Jurkat, Clone E6-1 (cell line): ENCODE measurements at regions not wholly inside any gene's neighbourhood (a gene's known extent, or its start where the extent isn't known, plus 50 kb on each side); places are given as distances from the start of the nearest gene placed in this dataset.
"Not testable (repeated sequence)": the region's sequence is repeated elsewhere in the genome, so short reads cannot be mapped to it uniquely, and the experiment has no call there.

Experiments used
- DNase-seq: peaks from one replicate; pipeline ENCODE4 v3.0.0-alpha.2; 2011; ENCODE audit warnings: low read depth, low spot score
- H3K4me3 ChIP-seq: 2 replicates; pipeline ENCODE4 v1.5.1; 2011; ENCODE audit warnings: mild to moderate bottlenecking, low read length, control low read depth, moderate library complexity

DNA sequence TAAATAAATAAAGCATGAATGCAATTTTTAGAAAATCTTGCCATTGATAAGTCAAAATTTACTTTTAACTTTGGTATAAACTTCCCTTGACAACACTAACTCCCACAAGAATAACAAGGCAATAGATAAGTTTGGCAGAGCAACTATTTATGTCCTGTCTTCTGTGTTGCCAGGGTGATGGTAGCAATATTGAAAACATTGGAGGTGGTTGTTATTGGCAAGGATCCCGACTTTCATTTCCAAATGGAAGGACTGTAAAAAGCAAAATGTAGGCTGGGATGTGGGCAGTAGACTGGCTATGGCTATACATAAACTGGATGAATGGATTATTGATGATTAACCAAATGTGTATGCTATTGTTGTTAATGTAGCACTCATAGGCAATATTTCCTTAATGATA, 134.9 kb upstream of the CACNA2D1 start:
- no peak for DNase-seq
- H3K4me3 ChIP-seq, result no peak overlapping the region

DNA sequence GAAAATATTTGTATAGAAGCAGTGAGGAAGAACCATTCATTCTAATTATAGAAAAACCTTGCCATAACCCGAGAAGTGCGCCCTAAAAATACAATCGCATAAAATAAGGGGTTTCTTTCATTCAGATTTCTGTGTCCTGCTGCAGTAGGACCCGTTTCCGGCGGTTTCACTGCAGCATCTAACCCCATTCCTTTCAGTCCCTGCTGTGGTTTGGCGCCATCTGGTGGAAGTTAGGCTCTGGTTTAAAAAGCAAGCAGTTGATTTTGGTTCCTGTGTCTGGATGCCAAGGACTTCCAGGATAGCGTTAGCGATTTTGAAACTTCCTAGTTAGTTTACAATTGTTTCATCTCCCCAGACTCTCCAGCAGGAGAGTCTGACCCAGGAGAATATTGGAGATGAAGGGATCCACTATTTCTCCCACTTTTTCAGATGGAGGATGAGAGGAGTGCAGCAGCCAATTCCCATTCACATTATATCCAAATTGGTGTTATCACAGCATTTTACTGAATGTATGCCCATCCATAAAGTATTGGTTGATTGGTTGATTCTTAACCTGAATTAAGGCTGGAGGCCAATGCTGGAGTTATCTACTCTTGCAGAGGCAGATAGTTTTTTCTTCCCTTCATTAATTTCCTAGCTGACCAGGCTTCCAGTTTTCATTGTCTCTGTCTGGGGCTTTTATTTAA, 128.8 kb upstream of the CACNA2D1 start:
- peak; percentile 65 for DNase-seq
- H3K4me3 ChIP-seq, result no peak overlapping the region

DNA sequence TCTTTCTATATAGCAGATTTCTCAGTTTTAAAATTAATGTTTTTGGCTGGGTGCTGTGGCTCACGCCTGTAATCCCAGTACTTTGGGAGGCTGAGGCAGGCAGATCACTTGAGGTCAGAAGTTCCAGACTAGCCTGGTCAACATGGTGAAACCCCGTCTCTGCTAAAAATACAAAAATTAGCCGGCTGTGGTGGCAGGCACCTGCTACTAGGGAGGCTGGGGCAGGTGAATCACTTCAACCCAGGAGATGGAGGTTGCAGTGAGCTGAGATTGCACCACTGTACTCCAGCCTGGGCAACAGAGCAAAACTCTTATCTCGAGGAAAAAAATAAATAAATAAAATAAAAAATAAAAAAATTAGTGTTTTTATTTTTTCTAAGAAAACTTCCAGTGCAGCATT, 127.5 kb upstream of the CACNA2D1 start:
- DNase-seq, H3K4me3 ChIP-seq: not testable (repeated sequence)

DNA sequence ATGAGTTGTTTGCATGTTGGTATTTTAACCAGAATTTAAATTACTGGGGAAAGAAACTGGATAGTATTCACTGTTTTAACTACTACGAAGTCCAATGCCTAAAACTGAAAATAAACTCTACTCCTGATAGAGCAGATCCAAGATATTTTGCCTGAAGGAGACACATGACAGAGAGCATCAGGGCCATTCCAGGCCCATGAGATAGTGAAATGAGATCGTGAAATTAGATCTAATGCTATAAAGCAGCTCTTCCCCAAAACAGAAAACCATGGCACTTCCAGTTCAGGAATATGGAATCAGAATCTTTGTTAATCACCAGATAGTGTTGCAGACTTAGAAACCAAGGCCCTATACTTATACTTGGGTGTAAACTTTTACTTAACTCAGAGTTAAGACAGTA, 124.3 kb upstream of the CACNA2D1 start:
- no peak overlapping the region for H3K4me3 ChIP-seq
- no peak for DNase-seq

DNA sequence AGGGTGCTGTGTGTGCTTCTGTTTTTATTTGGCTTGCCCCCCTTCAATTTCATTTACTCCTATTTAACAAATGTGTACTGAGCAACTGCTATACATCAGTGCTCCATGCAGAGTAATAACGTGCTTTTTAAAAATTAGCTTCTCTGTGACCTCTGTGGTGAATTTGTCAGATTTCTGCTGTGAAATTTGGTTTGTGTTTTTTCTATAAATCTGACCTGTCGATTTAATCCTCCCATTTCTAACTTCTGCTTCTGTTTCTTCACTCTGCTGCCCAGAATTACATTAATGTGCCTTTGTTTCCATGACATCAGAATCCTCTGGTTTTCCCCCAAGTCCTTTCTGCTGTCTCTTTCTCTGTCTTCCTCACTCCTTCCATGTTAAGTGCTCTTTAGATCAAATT, 123.8 kb upstream of the CACNA2D1 start:
- DNase-seq, result no peak
- H3K4me3 ChIP-seq, result no peak overlapping the region

DNA sequence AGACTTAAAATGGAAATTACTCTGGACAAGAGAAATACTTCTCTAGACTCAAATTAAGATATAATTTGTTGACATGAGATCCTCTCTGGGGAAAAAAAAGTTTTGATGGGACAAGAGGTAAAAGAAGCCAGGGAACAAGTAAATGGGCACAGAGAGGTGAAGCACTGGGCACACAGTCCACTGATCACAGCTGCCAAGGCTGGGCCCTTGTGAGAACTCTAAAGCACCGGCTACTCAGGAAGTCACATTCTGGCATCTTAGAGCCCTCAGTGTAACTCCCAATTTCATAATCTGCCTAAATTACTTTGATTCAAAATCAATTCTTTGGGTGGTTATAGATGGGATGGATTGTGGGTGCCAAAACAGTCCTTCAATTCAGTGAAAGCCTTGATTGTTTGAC, 123.2 kb upstream of the CACNA2D1 start:
- no peak overlapping the region for H3K4me3 ChIP-seq
- no peak for DNase-seq

DNA sequence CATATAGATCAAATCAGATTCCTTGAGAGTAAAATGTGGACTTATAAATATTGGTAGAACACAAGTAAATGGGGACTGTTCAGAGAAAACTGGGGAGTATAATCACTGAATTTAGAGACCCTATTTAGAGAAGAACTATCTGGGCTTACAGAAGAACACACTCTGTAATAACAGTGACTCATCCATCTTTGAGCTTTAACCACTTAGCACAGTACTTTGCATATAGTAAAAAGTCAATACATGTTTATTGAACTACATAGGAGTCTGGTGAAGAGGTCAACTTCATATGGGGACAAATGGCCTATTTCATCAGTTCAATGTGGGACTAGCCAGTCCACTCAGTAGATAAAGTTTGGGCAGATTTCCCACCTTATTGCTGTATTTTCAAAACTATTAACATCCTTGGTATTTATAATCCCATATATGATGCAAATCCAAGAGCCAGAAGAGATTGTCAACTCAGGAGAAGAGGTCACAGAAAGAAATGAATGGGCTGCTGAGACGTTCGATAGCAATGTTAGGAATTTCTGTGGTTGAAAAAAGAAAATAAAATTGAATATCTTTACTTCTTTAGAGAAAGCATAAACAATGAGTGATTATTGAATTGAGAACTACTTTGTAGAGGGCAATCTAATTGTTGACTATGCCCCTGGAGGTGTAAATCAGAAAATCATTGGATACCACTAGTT, 119.3 kb upstream of the CACNA2D1 start:
- no peak for DNase-seq
- H3K4me3 ChIP-seq, result no peak overlapping the region

DNA sequence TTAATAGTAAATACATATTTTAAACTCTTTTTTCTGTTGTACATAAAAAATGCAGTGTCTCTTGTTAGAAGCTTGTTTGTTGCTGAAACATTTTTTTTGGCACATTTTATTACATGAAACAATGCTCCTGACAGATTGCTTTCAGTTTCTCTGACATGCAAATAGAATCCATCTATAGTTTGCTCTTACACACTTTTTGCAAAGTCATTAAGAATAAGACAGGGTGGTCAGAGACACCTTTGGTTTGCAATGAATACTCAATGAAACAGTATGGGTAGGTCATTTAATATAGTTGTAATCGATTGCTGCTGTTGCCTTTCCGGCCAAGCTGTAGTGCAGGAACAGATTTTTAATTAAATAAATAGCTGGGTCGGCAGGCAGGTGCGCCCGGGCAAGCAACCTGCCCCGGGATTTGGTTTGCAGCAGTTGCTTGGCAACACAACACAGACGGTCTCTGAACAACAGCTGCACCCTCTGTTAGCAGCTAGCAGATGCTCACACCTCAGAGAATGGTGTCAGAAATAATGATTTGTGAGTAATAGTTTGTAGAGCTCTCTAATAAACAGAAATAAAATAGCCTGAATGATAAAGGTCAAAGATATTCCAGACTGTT, 115.7 kb upstream of the CACNA2D1 start:
- DNase-seq, result no peak

DNA sequence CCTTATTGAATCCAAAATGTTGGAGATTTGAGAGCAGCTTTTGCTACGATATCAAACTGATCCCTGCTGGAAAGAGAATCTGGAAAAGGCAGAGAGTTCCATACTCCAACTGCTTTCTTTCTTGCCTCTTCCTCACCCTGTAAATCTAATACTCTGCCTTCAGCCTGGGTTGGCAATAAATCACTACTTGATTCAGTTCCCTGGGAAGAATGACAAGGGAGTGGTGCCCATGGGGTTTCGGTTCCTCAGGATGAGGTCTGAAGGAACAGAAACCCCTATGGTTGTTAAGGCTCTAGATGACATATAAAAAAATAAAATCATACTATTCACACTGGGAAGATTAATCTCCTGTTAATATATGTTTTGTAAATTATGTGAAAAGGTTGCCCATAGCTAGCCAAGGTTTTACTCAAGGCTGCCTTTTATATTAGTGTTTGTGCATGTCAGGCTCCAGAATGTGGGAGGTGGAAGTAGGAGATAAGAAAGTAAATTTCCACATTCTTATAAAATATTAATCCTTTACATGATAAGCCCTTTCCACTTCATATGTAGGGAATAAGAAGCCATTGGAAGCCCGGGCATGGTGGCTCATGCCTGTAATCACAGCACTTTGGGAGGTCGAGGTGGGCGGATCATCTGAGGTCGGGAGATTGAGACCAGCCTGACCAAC, 106.2 kb upstream of the CACNA2D1 start:
- H3K4me3 ChIP-seq, result no peak overlapping the region
- DNase-seq, result no peak

More for the DNA sequence above, 115.7 kb upstream of the CACNA2D1 start:
- no peak overlapping the region for H3K4me3 ChIP-seq

DNA sequence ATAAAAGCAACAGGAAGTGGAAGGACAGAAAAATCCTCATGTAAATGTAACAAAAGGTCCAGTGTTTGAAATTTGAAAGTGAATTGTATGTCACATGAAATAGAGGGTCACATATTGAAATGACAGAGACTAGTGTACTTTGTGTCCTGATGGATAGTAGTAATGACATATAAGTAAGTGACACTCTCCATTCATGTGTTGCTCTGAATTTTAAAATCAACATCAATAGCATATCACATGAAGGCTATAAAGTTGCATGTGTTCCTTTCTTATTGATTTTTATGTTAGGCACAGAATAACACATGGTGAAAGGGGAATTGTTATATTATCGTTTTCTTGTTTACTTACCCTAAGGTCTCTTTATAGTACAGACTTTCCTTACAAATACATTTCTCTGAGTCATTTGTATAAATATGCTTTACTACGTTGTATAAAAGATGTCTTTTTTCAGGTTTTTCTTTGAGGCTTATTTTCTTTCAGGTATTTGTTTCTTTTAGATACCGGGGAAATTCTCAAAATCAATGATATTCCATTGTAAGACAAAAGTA, 104.6 kb upstream of the CACNA2D1 start:
- H3K4me3 ChIP-seq, result no peak overlapping the region
- no peak for DNase-seq

DNA sequence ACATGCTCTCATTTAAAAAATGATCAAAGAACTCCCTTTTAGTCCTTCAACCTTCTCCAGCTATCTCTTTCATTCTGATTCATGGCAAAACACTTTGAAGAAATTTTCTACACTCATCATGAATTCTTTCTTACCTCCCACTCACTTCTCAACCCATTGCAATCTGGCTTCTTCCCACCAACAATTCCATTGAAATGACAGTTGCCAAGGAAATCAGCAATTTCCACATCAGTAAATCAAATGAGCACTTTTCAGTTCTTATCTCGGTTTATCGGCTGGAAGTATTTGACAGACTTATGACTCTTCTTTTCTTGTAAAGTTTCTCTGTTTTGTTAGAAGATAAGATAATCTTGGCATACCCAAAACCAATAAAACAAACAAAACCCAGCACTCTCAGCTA, 99.1 kb upstream of the CACNA2D1 start:
- H3K4me3 ChIP-seq, result no peak overlapping the region
- DNase-seq, result no peak

DNA sequence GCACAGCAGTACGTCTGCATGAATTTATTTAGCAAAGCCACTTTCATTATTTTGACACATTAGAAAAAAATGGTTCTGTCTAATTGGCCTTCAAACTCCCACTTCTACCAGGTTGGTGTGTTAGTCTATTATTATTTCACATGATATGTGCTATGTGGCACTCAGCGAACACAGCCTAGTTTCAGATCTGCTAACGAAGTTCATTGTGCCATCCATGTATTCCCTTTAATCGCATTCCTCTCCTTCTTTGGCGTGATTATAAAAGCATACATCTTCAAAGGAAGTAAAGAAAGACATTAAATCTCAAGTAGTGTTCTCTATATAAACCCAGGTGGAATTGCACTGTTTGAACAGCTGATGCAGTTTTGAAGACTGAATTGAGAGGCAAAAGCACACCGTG, 96.4 kb upstream of the CACNA2D1 start:
- no peak for DNase-seq

DNA sequence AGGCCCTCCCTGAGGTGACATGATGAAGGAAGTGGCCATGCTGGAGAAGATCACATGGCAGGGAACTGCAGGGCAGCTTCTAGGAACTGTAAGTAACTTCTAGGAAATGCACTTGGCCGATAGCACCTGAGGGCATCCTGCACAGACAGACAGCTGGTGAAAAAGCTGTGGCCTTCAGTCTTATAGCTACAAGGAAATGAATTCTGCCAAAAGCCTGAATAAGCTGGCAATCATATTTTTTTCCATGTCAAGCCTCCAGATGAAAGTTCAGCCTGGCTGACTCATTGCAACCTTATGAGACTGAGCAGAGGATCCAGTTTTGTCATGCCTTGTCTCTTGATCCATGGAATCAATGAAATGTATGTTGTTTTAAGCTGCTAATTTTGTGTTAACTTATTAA, 91.1 kb upstream of the CACNA2D1 start:
- DNase-seq, result no peak
- H3K4me3 ChIP-seq, result no peak overlapping the region

More for the DNA sequence above, 96.4 kb upstream of the CACNA2D1 start:
- no peak overlapping the region for H3K4me3 ChIP-seq

DNA sequence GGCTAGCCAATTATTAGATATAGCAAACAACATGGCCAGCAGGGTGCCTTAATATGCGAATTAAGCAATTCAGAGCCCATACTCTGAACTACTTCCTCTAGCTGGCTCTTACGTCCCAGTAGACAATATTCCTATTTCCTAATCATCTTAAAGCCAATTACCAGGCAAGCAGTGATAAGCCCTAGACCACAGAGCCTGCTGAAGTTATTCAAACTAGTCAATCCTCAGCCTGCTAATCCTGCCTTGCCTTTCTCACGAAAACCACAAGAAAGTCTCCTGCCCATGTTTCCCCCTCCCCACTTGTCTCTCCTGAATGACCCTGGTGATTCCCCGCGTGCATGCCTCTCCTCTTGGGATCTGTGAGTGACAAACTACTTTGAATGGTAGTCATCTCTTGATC, 86.8 kb upstream of the CACNA2D1 start:
- no peak overlapping the region for H3K4me3 ChIP-seq
- no peak for DNase-seq

DNA sequence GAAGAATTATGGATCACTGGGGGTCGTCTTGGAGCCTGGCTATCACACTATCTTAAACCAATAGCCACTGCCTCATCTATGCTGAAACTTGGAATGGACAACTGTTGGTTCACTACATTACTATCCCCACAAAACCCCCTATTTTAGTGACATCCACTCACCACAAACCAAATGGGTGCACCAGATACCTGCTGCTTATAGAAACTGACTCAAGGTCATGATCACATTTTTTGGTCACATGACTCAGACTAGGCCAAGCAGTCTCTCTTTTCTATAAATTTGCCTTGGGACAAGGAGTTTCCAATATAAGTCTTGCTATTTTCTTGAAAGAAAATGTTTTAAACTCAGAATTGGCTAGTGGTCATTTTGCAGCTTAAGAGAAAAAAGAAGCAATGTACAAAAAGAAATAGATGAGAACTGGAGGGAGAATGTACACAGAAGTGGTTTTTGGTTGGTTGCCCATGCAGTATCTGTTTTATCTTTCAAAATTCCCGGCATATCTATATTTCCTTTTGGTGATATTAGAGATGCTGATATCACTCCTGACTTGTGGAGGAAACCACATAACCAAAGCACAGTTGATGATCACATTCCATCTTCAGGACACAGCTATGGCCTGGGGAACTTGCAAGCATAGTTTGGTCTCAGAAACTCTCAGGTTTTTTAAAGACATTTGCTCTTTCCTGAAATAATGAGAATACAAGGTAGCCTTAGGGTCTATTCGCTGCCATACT, 85.2 kb upstream of the CACNA2D1 start:
- H3K4me3 ChIP-seq, result no peak overlapping the region
- no peak for DNase-seq

DNA sequence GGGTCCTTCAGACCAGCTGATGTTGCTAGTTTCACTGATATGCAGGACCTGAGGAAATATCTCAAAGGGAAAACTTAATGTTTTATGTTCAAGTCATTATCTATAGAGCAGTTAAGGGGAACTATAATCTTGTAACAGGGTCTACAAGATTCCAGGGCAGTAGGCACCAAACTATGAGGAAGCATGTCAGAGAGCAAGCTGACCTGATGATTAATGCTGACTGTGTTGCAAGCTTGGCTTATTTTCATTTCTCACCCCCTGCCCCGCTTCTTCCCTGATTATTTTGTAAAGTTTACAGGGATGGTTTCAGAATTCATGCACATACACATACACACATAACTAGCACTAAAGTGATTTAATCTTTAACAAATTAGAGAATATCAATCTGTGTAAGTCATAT, 84.3 kb upstream of the CACNA2D1 start:
- DNase-seq, result no peak
- no peak overlapping the region for H3K4me3 ChIP-seq

DNA sequence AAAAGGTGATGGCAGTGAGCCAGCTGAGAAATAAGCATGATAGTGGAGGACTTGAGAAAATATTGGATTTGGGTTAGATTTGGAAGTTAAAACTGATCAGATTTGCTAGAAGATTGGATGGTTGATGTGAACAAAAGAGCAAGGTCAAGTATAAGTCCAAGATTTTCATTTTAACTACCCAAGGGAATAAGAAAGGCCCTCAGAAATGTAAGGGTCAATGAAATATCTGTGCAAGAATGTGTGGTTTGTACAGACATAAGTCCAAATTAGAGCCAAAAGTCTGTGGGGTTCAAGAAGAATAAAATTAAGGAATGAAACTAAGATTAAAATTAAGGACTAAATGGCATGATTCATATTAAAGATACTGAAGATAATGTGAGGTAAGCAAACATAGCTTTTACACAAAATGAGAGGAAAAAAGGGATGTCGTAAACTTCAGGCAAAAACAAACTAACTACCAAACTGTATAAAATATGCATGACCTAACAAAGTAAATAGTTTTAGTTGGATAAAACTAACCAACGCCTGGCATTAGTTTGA, 78.4 kb upstream of the CACNA2D1 start:
- no peak overlapping the region for H3K4me3 ChIP-seq
- no peak for DNase-seq

DNA sequence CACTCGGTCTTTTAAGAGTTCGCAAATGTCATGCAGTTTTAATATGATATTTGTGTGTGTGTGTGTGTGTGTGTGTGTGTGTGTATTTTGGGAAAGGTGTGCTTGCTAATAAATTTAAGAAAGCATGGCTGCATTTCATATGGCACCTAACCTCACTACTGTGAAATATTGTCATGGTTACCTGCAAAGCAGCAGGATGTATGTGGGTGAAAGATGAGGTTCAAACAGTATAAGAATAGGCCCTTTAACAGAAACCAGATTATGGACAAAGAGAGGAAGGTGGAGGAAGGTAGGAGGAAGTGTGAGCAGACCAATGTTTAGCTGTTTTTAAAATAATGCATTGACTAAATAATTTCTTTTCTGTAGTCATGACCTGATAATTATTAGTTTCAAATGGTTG, 73.5 kb upstream of the CACNA2D1 start:
- no peak overlapping the region for H3K4me3 ChIP-seq

DNA sequence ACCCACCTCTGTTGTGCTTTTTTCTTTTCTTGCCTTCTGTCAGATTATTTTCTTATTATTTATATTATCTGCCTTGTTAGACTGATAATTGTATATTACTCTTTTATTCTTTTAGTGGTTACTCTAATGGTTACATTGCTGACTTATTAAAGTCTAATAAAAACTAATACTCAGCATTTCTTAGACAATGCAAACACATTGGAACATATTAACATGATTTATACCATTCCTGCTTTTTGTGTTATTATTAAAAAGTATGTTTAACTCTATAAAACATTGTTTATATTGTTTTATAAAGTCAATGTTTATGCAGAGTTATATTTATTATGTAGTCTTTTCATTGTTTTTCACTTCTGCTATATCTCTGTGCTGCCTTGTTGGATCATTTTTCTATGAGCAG, 68.0 kb upstream of the CACNA2D1 start:
- no peak for DNase-seq
- H3K4me3 ChIP-seq, result no peak overlapping the region

More for the DNA sequence above, 73.5 kb upstream of the CACNA2D1 start:
- no peak for DNase-seq
